Stimulated activated CD8-positive, alpha-beta memory T cell treated with anti-CD3 and anti-CD28 coated beads, Interleukin-4, amount 100 ng/mL, for 24 hours (primary cell): ENCODE measurements at regions not wholly inside any gene's neighbourhood (a gene's known extent, or its start where the extent isn't known, plus 50 kb on each side); places are given as distances from the start of the nearest gene placed in this dataset.
A peak's percentile ranks its signal among the peaks of the same experiment; 100 is the strongest.

Experiments used
- DNase-seq: peaks from one replicate; pipeline ENCODE4 v3.0.0-alpha.2; 2020; ENCODE audit warnings: low read depth

GRCh38 chr18:51651761-51652160, 454.3 kb upstream of the MEX3C start:
- DNase-seq = no peak

- DNase-seq = no peak
Observed at GRCh38 chr18:51653507-51654213, 456.2 kb upstream of the MEX3C start.

- no peak for DNase-seq
Observed at GRCh38 chr18:51654488-51655326, 457.2 kb upstream of the MEX3C start.

GRCh38 chr18:51655327-51655698, 457.8 kb upstream of the MEX3C start:
- no peak for DNase-seq

GRCh38 chr18:51656249-51656648, 458.8 kb upstream of the MEX3C start:
- DNase-seq = no peak

- no peak for DNase-seq
Observed at GRCh38 chr18:51658436-51658835, 461.0 kb upstream of the MEX3C start.

- no peak for DNase-seq
Observed at GRCh38 chr18:51659781-51660180, 462.3 kb upstream of the MEX3C start.

GRCh38 chr18:51660188-51660715, 462.8 kb upstream of the MEX3C start:
- DNase-seq = no peak

- DNase-seq = no peak
Observed at GRCh38 chr18:51664236-51664635, 466.8 kb upstream of the MEX3C start.

GRCh38 chr18:51666763-51667191, 469.3 kb upstream of the MEX3C start:
- no peak for DNase-seq

- peak; percentile 4 for DNase-seq
Observed at GRCh38 chr18:51668101-51668500, 470.6 kb upstream of the MEX3C start.

- no peak for DNase-seq
Observed at GRCh38 chr18:51668607-51669006, 471.1 kb upstream of the MEX3C start.

- no peak for DNase-seq
Observed at GRCh38 chr18:51686590-51686989, 489.1 kb upstream of the MEX3C start.

- DNase-seq = no peak
Observed at GRCh38 chr18:51687845-51688585, 490.5 kb upstream of the MEX3C start.

- DNase-seq = no peak
Observed at GRCh38 chr18:51692612-51693011, 495.1 kb upstream of the MEX3C start.

GRCh38 chr18:51711298-51711889, 513.9 kb upstream of the MEX3C start:
- DNase-seq = no peak

- DNase-seq = no peak
Observed at GRCh38 chr18:51712821-51713220, 515.3 kb upstream of the MEX3C start.

- no peak for DNase-seq
Observed at GRCh38 chr18:51716277-51716676, 518.8 kb upstream of the MEX3C start.

- DNase-seq = no peak
Observed at GRCh38 chr18:51721388-51721787, 523.9 kb upstream of the MEX3C start.

GRCh38 chr18:51721996-51722395, 524.5 kb upstream of the MEX3C start:
- no peak for DNase-seq

GRCh38 chr18:51724790-51725721, 527.6 kb upstream of the MEX3C start:
- no peak for DNase-seq
